Adrenal gland (tissue), 5 donors: ENCODE measurements at regions not wholly inside any gene's neighbourhood (a gene's known extent, or its start where the extent isn't known, plus 50 kb on each side); places are given as distances from the start of the nearest gene placed in this dataset.

Source experiments
- CTCF ChIP-seq, 6 experiments: fragments of 450-650 bp in 4 of 6; fragments of 200-600 bp in 2 of 6; sonication (generic) in 1 of 6; IDR thresholded peaks; 1 replicate in 5 of 6; 2 replicates in 1 of 6; pipeline versions ENCODE4 v1.5.1 to v1.8.0; 2016 to 2021; ENCODE audit warnings: antibody characterized with exemption in 6 of 6, mild to moderate bottlenecking in 2 of 6, moderate library complexity in 1 of 6
- POLR2A ChIP-seq, 2 donors: fragments of 450-650 bp; IDR thresholded peaks; one replicate each; pipeline ENCODE4 v1.6.1; 2017; ENCODE audit warnings: antibody characterized with exemption in 2 of 2, mild to moderate bottlenecking in 2 of 2, moderate library complexity in 1 of 2
- donor health status: DM: no; HTN: no; CAD: no.

GRCh38 chr18:40371673-40372072, 1583.4 kb upstream of the PIK3C3 start:
- TF ChIP-seq POLR2A (IDR thresholded peaks at IDR 0.05), result no peak
- TF ChIP-seq CTCF (IDR thresholded peaks at IDR 0.05), result no peak
